Adrenal gland (tissue), 5 donors: ENCODE measurements at regions not wholly inside any gene's neighbourhood (a gene's known extent, or its start where the extent isn't known, plus 50 kb on each side); places are given as distances from the start of the nearest gene placed in this dataset.

ENCODE experiments used
- POLR2A ChIP-seq, 2 donors: fragments of 450-650 bp; IDR thresholded peaks; one replicate each; pipeline ENCODE4 v1.6.1; 2017; ENCODE audit warnings: antibody characterized with exemption in 2 of 2, mild to moderate bottlenecking in 2 of 2, moderate library complexity in 1 of 2
- TF ChIP-seq, protein P1 (sequence below), 6 experiments: fragments of 450-650 bp in 4 of 6; fragments of 200-600 bp in 2 of 6; sonication (generic) in 1 of 6; IDR thresholded peaks; 1 replicate in 5 of 6; 2 replicates in 1 of 6; pipeline versions ENCODE4 v1.5.1 to v1.8.0; 2016 to 2021; ENCODE audit warnings: antibody characterized with exemption in 6 of 6, mild to moderate bottlenecking in 2 of 6, moderate library complexity in 1 of 6
- donor health status: DM: no; HTN: no; CAD: no.

DNA sequence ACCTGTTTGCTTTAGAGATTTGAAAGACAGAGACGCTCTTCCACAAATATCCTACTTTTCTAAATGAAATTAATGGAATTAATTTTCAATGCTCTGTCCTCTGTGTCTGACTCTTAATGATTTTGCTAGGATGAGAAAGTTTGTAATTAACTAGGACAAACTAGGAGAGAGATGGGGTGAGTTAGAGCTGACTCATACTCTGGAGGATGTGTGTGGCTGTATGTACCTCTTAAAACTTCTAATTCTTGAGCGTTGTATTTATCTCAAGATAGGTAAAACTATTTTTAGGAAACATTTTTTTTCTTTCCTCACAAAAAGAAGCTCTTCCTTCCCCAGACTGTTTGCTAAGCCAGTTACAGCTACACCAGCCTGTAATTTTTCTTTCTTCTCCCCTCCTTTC lies 178.8 kb upstream of the ANKRD30A start:
- TF ChIP-seq, protein P1, sequence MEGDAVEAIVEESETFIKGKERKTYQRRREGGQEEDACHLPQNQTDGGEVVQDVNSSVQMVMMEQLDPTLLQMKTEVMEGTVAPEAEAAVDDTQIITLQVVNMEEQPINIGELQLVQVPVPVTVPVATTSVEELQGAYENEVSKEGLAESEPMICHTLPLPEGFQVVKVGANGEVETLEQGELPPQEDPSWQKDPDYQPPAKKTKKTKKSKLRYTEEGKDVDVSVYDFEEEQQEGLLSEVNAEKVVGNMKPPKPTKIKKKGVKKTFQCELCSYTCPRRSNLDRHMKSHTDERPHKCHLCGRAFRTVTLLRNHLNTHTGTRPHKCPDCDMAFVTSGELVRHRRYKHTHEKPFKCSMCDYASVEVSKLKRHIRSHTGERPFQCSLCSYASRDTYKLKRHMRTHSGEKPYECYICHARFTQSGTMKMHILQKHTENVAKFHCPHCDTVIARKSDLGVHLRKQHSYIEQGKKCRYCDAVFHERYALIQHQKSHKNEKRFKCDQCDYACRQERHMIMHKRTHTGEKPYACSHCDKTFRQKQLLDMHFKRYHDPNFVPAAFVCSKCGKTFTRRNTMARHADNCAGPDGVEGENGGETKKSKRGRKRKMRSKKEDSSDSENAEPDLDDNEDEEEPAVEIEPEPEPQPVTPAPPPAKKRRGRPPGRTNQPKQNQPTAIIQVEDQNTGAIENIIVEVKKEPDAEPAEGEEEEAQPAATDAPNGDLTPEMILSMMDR (IDR thresholded peaks at IDR 0.05): no peak
- no peak for TF ChIP-seq POLR2A (IDR thresholded peaks at IDR 0.05)
